ENCODE measurements at regions not wholly inside any gene's neighbourhood (a gene's known extent, or its start where the extent isn't known, plus 50 kb on each side); places are given as distances from the start of the nearest gene placed in this dataset.

GRCh38 chr2:106631281-106631680, 144.1 kb downstream of the CD8B2 start:
- no peak for DNase-seq

GRCh38 chr2:106638043-106638442, 150.9 kb downstream of the CD8B2 start:
- DNase-seq = no peak

GRCh38 chr2:106638580-106638979, 151.4 kb downstream of the CD8B2 start:
- DNase-seq = no peak

- DNase-seq = no peak
Observed at GRCh38 chr2:106642679-106643078, 155.5 kb downstream of the CD8B2 start.

- no peak for DNase-seq
Observed at GRCh38 chr2:106644623-106645022, 157.5 kb downstream of the CD8B2 start.

GRCh38 chr2:106646605-106647004, 159.4 kb downstream of the CD8B2 start:
- DNase-seq = no peak

GRCh38 chr2:106649306-106649705, 162.1 kb downstream of the CD8B2 start:
- DNase-seq = no peak

GRCh38 chr2:106653465-106653864, 166.3 kb downstream of the CD8B2 start:
- no peak for DNase-seq

- no peak for DNase-seq
Observed at GRCh38 chr2:106658616-106659015, 171.5 kb downstream of the CD8B2 start.

GRCh38 chr2:106664669-106665068, 177.5 kb downstream of the CD8B2 start:
- no peak for DNase-seq

- DNase-seq = no peak
Observed at GRCh38 chr2:106667478-106668070, 180.4 kb downstream of the CD8B2 start.

GRCh38 chr2:106685180-106685897, 198.2 kb downstream of the CD8B2 start:
- DNase-seq = no peak

- no peak for DNase-seq
Observed at GRCh38 chr2:106686814-106687213, 199.2 kb downstream of the ST6GAL2 start.

- no peak for DNase-seq
Observed at GRCh38 chr2:106694964-106695470, 190.9 kb downstream of the ST6GAL2 start.

GRCh38 chr2:106695919-106696318, 190.0 kb downstream of the ST6GAL2 start:
- DNase-seq = no peak

GRCh38 chr2:106700616-106701015, 185.4 kb downstream of the ST6GAL2 start:
- no peak for DNase-seq

- no peak for DNase-seq
Observed at GRCh38 chr2:106701203-106702022, 184.6 kb downstream of the ST6GAL2 start.

- no peak for DNase-seq
Observed at GRCh38 chr2:106703161-106703560, 182.8 kb downstream of the ST6GAL2 start.

- DNase-seq = no peak
Observed at GRCh38 chr2:106704798-106705197, 181.2 kb downstream of the ST6GAL2 start.

GRCh38 chr2:106705877-106706276, 180.1 kb downstream of the ST6GAL2 start:
- no peak for DNase-seq

GRCh38 chr2:106706283-106706682, 179.7 kb downstream of the ST6GAL2 start:
- DNase-seq = no peak

- DNase-seq = no peak
Observed at GRCh38 chr2:106708209-106708608, 177.8 kb downstream of the ST6GAL2 start.

GRCh38 chr2:106709229-106709628, 176.7 kb downstream of the ST6GAL2 start:
- DNase-seq = no peak

GRCh38 chr2:106719222-106719621, 166.7 kb downstream of the ST6GAL2 start:
- no peak for DNase-seq
